Liver (tissue), 8 donors: ENCODE measurements at regions not wholly inside any gene's neighbourhood (a gene's known extent, or its start where the extent isn't known, plus 50 kb on each side); places are given as distances from the start of the nearest gene placed in this dataset.

ENCODE experiments used
- DNase-seq: peaks from one replicate; pipeline ENCODE4 v3.0.0-alpha.2; 2017; ENCODE audit warnings: low spot score
- H3K27ac ChIP-seq, 2 donors: one replicate each; pipeline ENCODE4 v1.7.0; 2013; ENCODE audit warnings: inconsistent platforms in 2 of 2, low read length in 2 of 2, control low read depth in 1 of 2, low read depth in 1 of 2, mild to moderate bottlenecking in 1 of 2
- H3K27me3 ChIP-seq, 4 donors: one replicate each; pipeline versions ENCODE4 v1.6.1 to v1.7.0; 2013; ENCODE audit warnings: low read length in 3 of 4, inconsistent platforms in 1 of 4, mild to moderate bottlenecking in 1 of 4, moderate library complexity in 1 of 4; ENCODE audit not compliant: control insufficient read depth in 4 of 4, insufficient read depth in 4 of 4
- H3K36me3 ChIP-seq, 4 donors: one replicate each; pipeline versions ENCODE4 v1.6.1 to v1.7.0; 2013; ENCODE audit warnings: low read length in 3 of 4, mild to moderate bottlenecking in 3 of 4, low read depth in 1 of 4, moderate library complexity in 1 of 4; ENCODE audit not compliant: control insufficient read depth in 4 of 4, insufficient read depth in 3 of 4
- H3K4me1 ChIP-seq, 4 donors: one replicate each; pipeline versions ENCODE4 v1.6.1 to v1.7.0; 2013; ENCODE audit warnings: low read length in 3 of 4, mild to moderate bottlenecking in 3 of 4, moderate library complexity in 1 of 4; ENCODE audit not compliant: control insufficient read depth in 4 of 4, insufficient read depth in 4 of 4
- H3K4me3 ChIP-seq, 3 donors: one replicate each; pipeline versions ENCODE4 v1.6.1 to v1.7.0; 2013; ENCODE audit warnings: low read length in 3 of 3, control low read depth in 1 of 3, low read depth in 1 of 3, mild to moderate bottlenecking in 1 of 3
- H3K9ac ChIP-seq, 2 donors: one replicate each; pipeline ENCODE4 v1.7.0; 2013; ENCODE audit warnings: low read length in 2 of 2, mild to moderate bottlenecking in 2 of 2, moderate library complexity in 2 of 2, control low read depth in 1 of 2, low read depth in 1 of 2
- H3K9me3 ChIP-seq, 4 donors: one replicate each; pipeline versions ENCODE4 v1.6.1 to v1.7.0; 2013; ENCODE audit warnings: low read length in 3 of 4; ENCODE audit not compliant: control insufficient read depth in 4 of 4
- CTCF ChIP-seq: fragments of 150-350 bp; IDR thresholded peaks from 2 replicates; pipeline ENCODE4 v1.5.1; 2017; ENCODE audit warnings: improper control_type of control experiment, low read depth, low read length; ENCODE audit not compliant: missing input control
- EGR1 ChIP-seq, 2 donors: IDR thresholded peaks; 2 replicates each; pipeline ENCODE4 v1.6.1; 2016 to 2018; ENCODE audit warnings: antibody characterized with exemption in 2 of 2, low read depth in 2 of 2
- FOXA1 ChIP-seq: IDR thresholded peaks from 2 replicates; pipeline ENCODE4 v1.6.1; 2016; ENCODE audit warnings: antibody characterized with exemption
- FOXA2 ChIP-seq: IDR thresholded peaks from 2 replicates; pipeline ENCODE4 v1.6.1; 2016; ENCODE audit warnings: antibody characterized with exemption
- GABPA ChIP-seq, 2 donors: IDR thresholded peaks in 1 of 2; conservative IDR thresholded peaks in 1 of 2; 2 replicates each; pipeline ENCODE4 v1.6.1; 2016; ENCODE audit warnings: antibody characterized with exemption in 2 of 2, mild to moderate bottlenecking in 1 of 2, moderate library complexity in 1 of 2
- HNF4A ChIP-seq, 2 donors: conservative IDR thresholded peaks; 2 replicates each; pipeline ENCODE4 v1.6.1; 2016; ENCODE audit warnings: antibody characterized with exemption in 2 of 2, mild to moderate bottlenecking in 2 of 2
- HNF4G ChIP-seq: IDR thresholded peaks from 2 replicates; pipeline ENCODE4 v1.6.1; 2016; ENCODE audit warnings: antibody characterized with exemption
- JUND ChIP-seq, 2 donors: IDR thresholded peaks; 2 replicates each; pipeline ENCODE4 v1.6.1; 2016; ENCODE audit warnings: antibody characterized with exemption in 2 of 2
- MAX ChIP-seq: IDR thresholded peaks from 2 replicates; pipeline ENCODE4 v1.6.1; 2016; ENCODE audit warnings: antibody characterized with exemption
- NR2F2 ChIP-seq: IDR thresholded peaks from 2 replicates; pipeline ENCODE4 v1.6.1; 2016; ENCODE audit warnings: antibody characterized with exemption
- RAD21 ChIP-seq, 2 donors: IDR thresholded peaks; 2 replicates each; pipeline ENCODE4 v1.6.1; 2016; ENCODE audit warnings: antibody characterized with exemption in 2 of 2, mild to moderate bottlenecking in 2 of 2
- REST ChIP-seq: IDR thresholded peaks from 2 replicates; pipeline ENCODE4 v1.6.1; 2016; ENCODE audit warnings: antibody characterized with exemption, mild to moderate bottlenecking
- RXRA ChIP-seq, 2 donors: IDR thresholded peaks; 2 replicates each; pipeline ENCODE4 v1.6.1; 2017 to 2018; ENCODE audit warnings: antibody characterized with exemption in 2 of 2, mild to moderate bottlenecking in 1 of 2
- SP1 ChIP-seq: IDR thresholded peaks from 2 replicates; pipeline ENCODE4 v1.6.1; 2018; ENCODE audit warnings: antibody characterized with exemption, mild to moderate bottlenecking
- TAF1 ChIP-seq: conservative IDR thresholded peaks from 2 replicates; pipeline ENCODE4 v1.6.1; 2016; ENCODE audit warnings: antibody characterized with exemption, mild to moderate bottlenecking
- YY1 ChIP-seq: IDR thresholded peaks from 2 replicates; pipeline ENCODE4 v1.6.1; 2016; ENCODE audit warnings: antibody characterized with exemption, mild to moderate bottlenecking
- ZBTB33 ChIP-seq: IDR thresholded peaks from 2 replicates; pipeline ENCODE4 v1.6.1; 2016; ENCODE audit warnings: antibody characterized with exemption
- WGBS: extraction: QIAGEN DNeasy Blood & Tissue Kit; methylation state at CpG from one replicate; pipeline ENCODE4 v1.1.7; 2013; 5-methylcytosine and 5-hydroxymethylcytosine counted together
- TF ChIP-seq, protein P1 (sequence below): IDR thresholded peaks from 2 replicates; pipeline ENCODE4 v1.6.1; 2016; ENCODE audit warnings: antibody characterized with exemption
- donor health status: healthy.
- donor health status: healthy.
- donor health status: healthy.
- donor health status: healthy.
- donor health status: healthy.

DNA sequence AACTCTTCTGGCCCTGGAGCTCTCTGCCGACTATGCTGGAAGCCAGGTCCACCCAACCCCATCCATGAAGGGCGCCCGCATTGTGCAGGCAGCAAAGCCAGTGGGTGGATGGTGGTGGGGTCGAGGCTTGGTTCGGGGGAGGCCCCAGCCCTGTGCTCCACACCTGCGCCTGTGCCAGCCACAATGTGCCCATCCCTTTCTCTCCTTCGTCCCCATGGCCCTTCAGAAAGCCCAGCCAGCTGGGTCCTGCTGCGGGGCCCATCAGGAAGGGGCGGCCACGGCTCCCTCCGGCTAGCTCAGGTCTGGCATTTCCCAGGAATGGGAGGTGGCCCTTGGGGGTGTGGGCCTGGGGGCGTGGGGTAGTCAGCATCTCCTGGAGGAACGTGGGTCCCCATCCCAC is 91.6 kb downstream of the HMX1 start:
- H3K4me1 ChIP-seq = no peaks in the 10 kb centered on the region
- TF ChIP-seq NR2F2 = no peak
- no peak for TF ChIP-seq TAF1
- no peak for TF ChIP-seq RXRA (IDR thresholded peaks at IDR 0.05)
- no peak for TF ChIP-seq HNF4G
- no peak for TF ChIP-seq ZBTB33
- TF ChIP-seq RAD21 (IDR thresholded peaks at IDR 0.05) = no peak
- no peak for TF ChIP-seq GABPA (IDR thresholded peaks at IDR 0.05 in 1 of 2, conservative IDR thresholded peaks at IDR 0.05 in 1 of 2)
- TF ChIP-seq MAX = no peak
- TF ChIP-seq FOXA1 = no peak
- TF ChIP-seq, protein P1, sequence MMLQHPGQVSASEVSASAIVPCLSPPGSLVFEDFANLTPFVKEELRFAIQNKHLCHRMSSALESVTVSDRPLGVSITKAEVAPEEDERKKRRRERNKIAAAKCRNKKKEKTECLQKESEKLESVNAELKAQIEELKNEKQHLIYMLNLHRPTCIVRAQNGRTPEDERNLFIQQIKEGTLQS = no peak
- TF ChIP-seq CTCF = no peak
- no peak for TF ChIP-seq JUND (IDR thresholded peaks at IDR 0.05)
- TF ChIP-seq EGR1 (IDR thresholded peaks at IDR 0.05; ENCODE audit: low read depth in 2 of 2) = no peak
- TF ChIP-seq YY1 = no peak
- no peak for DNase-seq

GRCh38 chr4:8779490-8779932 is 92.1 kb downstream of the HMX1 start:
- DNase-seq = no peak
- TF ChIP-seq EGR1 (IDR thresholded peaks at IDR 0.05; ENCODE audit: low read depth in 2 of 2) (no peak), ZBTB33 (no peak), CTCF (no peak), MAX (no peak), SP1 (no peak), NR2F2 (no peak), GABPA (IDR thresholded peaks at IDR 0.05 in 1 of 2, conservative IDR thresholded peaks at IDR 0.05 in 1 of 2) (no peak), HNF4G (no peak), RXRA (IDR thresholded peaks at IDR 0.05) (no peak), YY1 (no peak), RAD21 (IDR thresholded peaks at IDR 0.05) (no peak), FOXA1 (no peak), HNF4A (conservative IDR thresholded peaks at IDR 0.05) (no peak), TAF1 (no peak), REST (no peak), JUND (IDR thresholded peaks at IDR 0.05) (no peak), FOXA2 (no peak)
- TF ChIP-seq, protein P1 = no peak
- Histone ChIP-seq H3K4me3 (no peak overlapping the region), H3K4me1 (no peaks in the 10 kb centered on the region), H3K9ac (no peak overlapping the region), H3K36me3 (no peaks in the 10 kb centered on the region), H3K27ac (no peak overlapping the region), H3K9me3 (no peaks in the 10 kb centered on the region), H3K27me3 (no peaks in the 10 kb centered on the region)
- WGBS = 51% methylated on average over 11 of the region's 11 CpGs

More for the DNA sequence above, 91.6 kb downstream of the HMX1 start:
- WGBS = 64% methylated on average over 13 of the region's 13 CpGs
- H3K9ac ChIP-seq = no peak overlapping the region
- no peak overlapping the region for H3K27ac ChIP-seq
- H3K36me3 ChIP-seq = no peaks in the 10 kb centered on the region
- no peak overlapping the region for H3K4me3 ChIP-seq
- no peaks in the 10 kb centered on the region for H3K27me3 ChIP-seq
- H3K9me3 ChIP-seq = no peaks in the 10 kb centered on the region
